GM12878 (cell line): ENCODE measurements at regions not wholly inside any gene's neighbourhood (a gene's known extent, or its start where the extent isn't known, plus 50 kb on each side); places are given as distances from the start of the nearest gene placed in this dataset.

Source experiments
- BCLAF1 ChIP-seq: fragments of 450-650 bp; IDR thresholded peaks from 2 replicates; pipeline ENCODE4 v1.6.1; 2017; ENCODE audit warnings: antibody characterized with exemption, mild to moderate bottlenecking, moderate library complexity
- CTCF ChIP-seq, 3 experiments: IDR thresholded peaks in 2 of 3; conservative IDR thresholded peaks in 1 of 3; 2 replicates each; pipeline ENCODE4 v1.5.1; 2011; ENCODE audit warnings: low read depth in 3 of 3, low read length in 3 of 3, mild to moderate bottlenecking in 3 of 3, control low read depth in 2 of 3, moderate library complexity in 2 of 3, inconsistent platforms in 1 of 3, mixed read lengths in 1 of 3; ENCODE audit not compliant: control insufficient read depth in 2 of 3, insufficient read depth in 1 of 3; ENCODE audit errors: extremely low read depth in 1 of 3
- E2F8 ChIP-seq: fragments of 450-650 bp; IDR thresholded peaks from 2 replicates; pipeline ENCODE4 v1.6.1; 2018; ENCODE audit warnings: mild to moderate bottlenecking, low read depth, moderate library complexity; ENCODE audit not compliant: partially characterized antibody
- EZH2 ChIP-seq: IDR thresholded peaks from 2 replicates; pipeline ENCODE4 v1.6.1; 2012; ENCODE audit warnings: low read depth, mild to moderate bottlenecking, control low read depth, inconsistent platforms, low read length, borderline replicate concordance; ENCODE audit not compliant: control insufficient read depth
- FOS ChIP-seq: IDR thresholded peaks from 3 replicates; pipeline ENCODE4 v1.6.1; 2011; ENCODE audit warnings: borderline replicate concordance; ENCODE audit not compliant: insufficient read length; ENCODE audit errors: extremely low read depth
- IKZF1 ChIP-seq: fragments of 450-650 bp; conservative IDR thresholded peaks from 2 replicates; pipeline ENCODE4 v1.6.1; 2017; ENCODE audit warnings: antibody characterized with exemption, mild to moderate bottlenecking
- POLR2A ChIP-seq: IDR thresholded peaks from 2 replicates; pipeline ENCODE4 v1.6.1; 2011; ENCODE audit warnings: low read depth, mild to moderate bottlenecking, low read length
- POLR2AphosphoS5 ChIP-seq: IDR thresholded peaks from 2 replicates; pipeline ENCODE4 v1.6.1; 2011; ENCODE audit warnings: mild to moderate bottlenecking, low read length, inconsistent platforms
- PRDM15 ChIP-seq: fragments of 450-650 bp; formaldehyde crosslinking; IDR thresholded peaks from 2 replicates; pipeline ENCODE4 v1.4.0; 2020; ENCODE audit warnings: mild to moderate bottlenecking, moderate library complexity
- RAD51 ChIP-seq: fragments of 450-650 bp; IDR thresholded peaks from 2 replicates; pipeline ENCODE4 v1.6.1; 2016; ENCODE audit warnings: moderate library complexity, mild to moderate bottlenecking, inconsistent platforms
- TBL1XR1 ChIP-seq: IDR thresholded peaks from 2 replicates; pipeline ENCODE4 v1.6.1; 2012; ENCODE audit warnings: low read depth, low read length, improper control_type of control experiment
- ZBTB4 ChIP-seq: fragments of 450-650 bp; formaldehyde crosslinking; IDR thresholded peaks from 2 replicates; pipeline ENCODE4 v1.4.0; 2022; ENCODE audit warnings: mild to moderate bottlenecking, moderate library complexity
- ZNF274 ChIP-seq: IDR thresholded peaks from one replicate; pipeline ENCODE4 v1.8.0; 2011; ENCODE audit not compliant: insufficient read length, insufficient read depth

GRCh38 chr11:11722861-11723260 lies 101.1 kb upstream of the GALNT18 start:
- TF ChIP-seq POLR2A (no peak), IKZF1 (no peak), E2F8 (no peak), RAD51 (no peak), CTCF (IDR thresholded peaks at IDR 0.05 in 2 of 3, conservative IDR thresholded peaks at IDR 0.05 in 1 of 3; ENCODE audit: control insufficient read depth in 2 of 3, extremely low read depth in 1 of 3, insufficient read depth in 1 of 3, low read depth in 3 of 3, low read length in 3 of 3) (no peak), PRDM15 (CRISPR knock-in tag) (no peak), EZH2 (no peak), POLR2AphosphoS5 (no peak), ZBTB4 (CRISPR knock-in tag) (no peak), BCLAF1 (no peak), FOS (no peak), TBL1XR1 (no peak), ZNF274 (no peak)
